Neural crest cell (in vitro differentiated cells): ENCODE measurements at regions not wholly inside any gene's neighbourhood (a gene's known extent, or its start where the extent isn't known, plus 50 kb on each side); places are given as distances from the start of the nearest gene placed in this dataset.

ENCODE experiments used
- DNase-seq: peaks from one replicate; pipeline ENCODE4 v3.0.0; 2021; ENCODE audit warnings: low read depth, mixed read lengths, low spot score
- H3K27ac Mint-ChIP-seq: one replicate; pipeline ENCODE4 v1.8.0; 2021; ENCODE audit warnings: mild to moderate bottlenecking, mixed read lengths; ENCODE audit not compliant: unreplicated experiment
- H3K27me3 Mint-ChIP-seq: 2 replicates; pipeline ENCODE4 v1.8.0; 2021; ENCODE audit warnings: low read depth, mild to moderate bottlenecking, mixed read lengths
- H3K36me3 Mint-ChIP-seq: 2 replicates; pipeline ENCODE4 v1.8.0; 2021; ENCODE audit warnings: low read depth, mild to moderate bottlenecking, mixed read lengths
- H3K4me1 Mint-ChIP-seq: 2 replicates; pipeline ENCODE4 v1.8.0; 2021; ENCODE audit warnings: mixed read lengths
- H3K4me3 Mint-ChIP-seq: one replicate; pipeline ENCODE4 v1.8.0; 2021; ENCODE audit warnings: mild to moderate bottlenecking, mixed read lengths
- H3K9me3 Mint-ChIP-seq: 2 replicates; pipeline ENCODE4 v1.8.0; 2021; ENCODE audit warnings: mixed read lengths
- TF ChIP-seq, protein P1 (sequence below): fragments of 200-600 bp; sonication (generic); conservative IDR thresholded peaks from 2 replicates; pipeline ENCODE4 v1.5.0; 2021; ENCODE audit warnings: antibody characterized with exemption, mild to moderate bottlenecking

DNA sequence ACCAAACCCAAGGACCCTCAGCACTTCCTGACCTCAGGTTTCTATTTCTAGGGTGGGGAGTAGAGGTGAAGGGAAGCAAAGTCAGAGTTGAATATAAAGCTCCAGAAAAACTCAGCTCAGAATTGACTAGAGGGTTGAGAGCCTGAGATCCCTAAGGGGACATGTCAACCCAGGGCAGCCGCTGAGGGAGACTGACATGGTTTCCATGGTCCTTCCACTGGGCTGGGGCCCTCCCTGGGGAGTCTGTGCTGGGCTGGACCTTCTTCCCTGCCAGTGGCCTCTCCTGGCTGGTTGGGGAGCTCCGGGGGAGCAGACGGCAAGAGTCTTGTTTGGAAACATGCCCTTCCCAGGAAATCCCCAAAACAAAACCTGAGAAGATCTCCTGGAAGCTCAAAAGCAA, 121.3 kb downstream of the METRNL start:
- TF ChIP-seq, protein P1, sequence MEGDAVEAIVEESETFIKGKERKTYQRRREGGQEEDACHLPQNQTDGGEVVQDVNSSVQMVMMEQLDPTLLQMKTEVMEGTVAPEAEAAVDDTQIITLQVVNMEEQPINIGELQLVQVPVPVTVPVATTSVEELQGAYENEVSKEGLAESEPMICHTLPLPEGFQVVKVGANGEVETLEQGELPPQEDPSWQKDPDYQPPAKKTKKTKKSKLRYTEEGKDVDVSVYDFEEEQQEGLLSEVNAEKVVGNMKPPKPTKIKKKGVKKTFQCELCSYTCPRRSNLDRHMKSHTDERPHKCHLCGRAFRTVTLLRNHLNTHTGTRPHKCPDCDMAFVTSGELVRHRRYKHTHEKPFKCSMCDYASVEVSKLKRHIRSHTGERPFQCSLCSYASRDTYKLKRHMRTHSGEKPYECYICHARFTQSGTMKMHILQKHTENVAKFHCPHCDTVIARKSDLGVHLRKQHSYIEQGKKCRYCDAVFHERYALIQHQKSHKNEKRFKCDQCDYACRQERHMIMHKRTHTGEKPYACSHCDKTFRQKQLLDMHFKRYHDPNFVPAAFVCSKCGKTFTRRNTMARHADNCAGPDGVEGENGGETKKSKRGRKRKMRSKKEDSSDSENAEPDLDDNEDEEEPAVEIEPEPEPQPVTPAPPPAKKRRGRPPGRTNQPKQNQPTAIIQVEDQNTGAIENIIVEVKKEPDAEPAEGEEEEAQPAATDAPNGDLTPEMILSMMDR = no peak
- no peaks in the 10 kb centered on the region for H3K4me1 Mint-ChIP-seq
- no peak for DNase-seq
- peak overlapping the region; percentile 27 for H3K27ac Mint-ChIP-seq
- no peak overlapping the region for H3K4me3 Mint-ChIP-seq
- H3K27me3 Mint-ChIP-seq = no peaks in the 10 kb centered on the region
- no peaks in the 10 kb centered on the region for H3K36me3 Mint-ChIP-seq
- H3K9me3 Mint-ChIP-seq = no peaks in the 10 kb centered on the region

DNA sequence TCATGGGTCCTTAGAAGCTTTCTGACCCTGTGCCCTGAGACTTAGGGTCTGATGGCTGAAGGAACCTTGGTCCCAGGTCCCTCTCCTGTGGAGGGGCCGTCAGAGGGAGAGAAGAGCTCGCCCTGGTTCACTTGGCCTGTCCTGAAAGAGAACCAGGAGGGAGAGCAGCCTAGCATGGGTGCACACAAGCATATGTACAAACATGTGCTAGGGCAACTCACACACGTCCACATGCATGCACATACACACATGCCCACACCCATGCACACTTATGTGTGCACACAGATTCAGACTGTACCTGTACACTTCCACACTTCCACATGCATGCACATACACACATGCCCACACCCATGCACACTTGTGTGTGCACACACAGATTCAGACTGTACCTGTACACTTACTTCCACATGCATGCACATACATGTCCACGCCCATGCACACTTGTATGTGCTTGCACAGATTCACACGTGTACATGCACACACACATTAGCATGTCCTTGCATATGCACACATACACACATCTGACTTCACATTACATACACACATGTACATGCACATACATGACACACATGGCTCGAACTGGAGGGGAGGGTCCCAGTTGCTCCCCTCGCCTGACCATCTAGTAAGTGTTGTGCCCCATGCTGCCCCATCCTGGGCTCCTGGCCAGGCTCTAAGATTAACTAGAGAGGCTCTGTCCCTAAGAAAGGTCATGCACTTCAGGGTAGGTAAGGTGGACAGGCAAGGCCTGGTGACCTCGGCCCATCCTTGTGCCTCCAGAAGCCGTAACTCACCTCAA, 122.0 kb downstream of the METRNL start:
- H3K36me3 Mint-ChIP-seq = no peaks in the 10 kb centered on the region
- TF ChIP-seq, protein P1 = no peak
- H3K4me1 Mint-ChIP-seq = peaks cover 3% of the 10 kb centered on the region
- no peak overlapping the region for H3K4me3 Mint-ChIP-seq
- no peak for DNase-seq
- no peaks in the 10 kb centered on the region for H3K27me3 Mint-ChIP-seq
- no peaks in the 10 kb centered on the region for H3K9me3 Mint-ChIP-seq
- H3K27ac Mint-ChIP-seq = peak overlapping the region; percentile 27

DNA sequence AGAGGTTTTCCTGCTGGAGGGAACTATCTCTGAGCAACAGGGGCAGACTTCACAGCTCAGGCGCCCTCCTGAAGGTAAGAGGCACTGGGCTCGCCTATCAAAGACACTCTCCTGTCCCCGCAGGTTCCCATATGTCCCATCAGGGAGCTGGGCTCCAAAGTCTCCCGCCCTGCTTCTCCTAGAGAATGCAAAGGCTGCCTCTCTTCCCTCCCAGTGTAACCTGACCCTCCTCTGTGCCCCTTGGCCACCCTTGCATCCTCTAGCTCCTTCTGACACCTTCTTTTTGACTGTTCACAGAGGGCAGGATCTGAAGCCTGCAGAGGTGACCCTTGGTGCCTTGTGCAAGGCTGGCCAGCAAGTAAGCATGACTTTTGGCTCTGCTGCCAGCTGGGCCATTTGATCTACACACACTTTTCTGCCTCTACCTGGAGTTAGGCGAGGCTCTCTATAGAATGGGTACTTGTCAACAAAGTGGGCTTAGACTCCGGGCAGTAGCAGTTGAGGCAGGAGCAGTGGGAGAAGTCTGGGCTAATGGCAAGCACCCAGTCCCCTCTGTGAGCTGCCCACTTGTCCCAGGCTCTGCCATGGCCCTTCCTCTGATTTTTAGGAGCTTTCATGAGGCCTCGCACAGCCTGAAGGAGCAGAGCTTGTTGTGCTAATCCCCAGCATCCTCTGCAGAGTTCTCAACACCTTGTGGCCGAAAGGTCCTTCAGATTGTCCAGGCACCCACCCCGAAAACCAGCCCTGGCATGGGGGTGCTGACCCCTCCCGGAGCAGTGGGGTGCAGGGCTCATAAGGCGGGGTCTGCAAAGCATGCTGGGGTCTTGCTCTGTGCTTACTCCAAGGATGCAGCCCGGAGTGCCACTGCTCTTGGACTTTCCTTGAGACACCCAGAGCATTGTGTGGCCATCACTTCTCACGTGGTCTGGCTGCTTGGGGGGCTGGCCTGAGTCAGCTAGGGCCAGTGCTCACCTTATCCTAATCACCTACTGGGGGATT, 122.9 kb downstream of the METRNL start:
- Mint-ChIP-seq H3K27ac (no peak overlapping the region), H3K27me3 (no peaks in the 10 kb centered on the region), H3K4me1 (peaks cover 3% of the 10 kb centered on the region), H3K4me3 (no peak overlapping the region), H3K9me3 (no peaks in the 10 kb centered on the region), H3K36me3 (no peaks in the 10 kb centered on the region)
- TF ChIP-seq, protein P1 = no peak
- DNase-seq = no peak

DNA sequence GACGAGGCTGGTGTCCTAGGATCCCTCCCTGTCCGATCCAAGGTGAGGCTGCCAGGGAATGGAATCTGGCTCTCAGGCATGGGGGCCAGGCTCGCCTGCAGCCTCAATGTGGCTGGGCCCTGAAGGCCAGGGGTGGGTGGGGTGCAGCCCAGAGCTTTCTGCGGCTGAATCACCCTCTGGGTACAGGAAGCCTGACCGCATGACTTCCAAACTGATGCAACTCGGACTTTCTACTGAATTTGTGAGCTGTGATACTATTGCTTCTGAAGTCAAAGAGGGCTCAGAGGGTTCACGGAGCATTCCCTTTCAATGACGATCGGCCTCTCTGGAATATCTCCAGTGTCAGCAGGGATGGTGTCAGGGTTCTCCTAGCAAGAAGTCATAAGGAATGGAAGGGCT, 123.7 kb downstream of the METRNL start:
- Mint-ChIP-seq H3K9me3 (no peaks in the 10 kb centered on the region), H3K36me3 (no peaks in the 10 kb centered on the region), H3K27me3 (no peaks in the 10 kb centered on the region)

More for the DNA sequence above, 123.7 kb downstream of the METRNL start:
- no peak overlapping the region for H3K4me3 Mint-ChIP-seq
- H3K4me1 Mint-ChIP-seq = peaks cover 3% of the 10 kb centered on the region
- H3K27ac Mint-ChIP-seq = peak overlapping the region; percentile 84
- TF ChIP-seq, protein P1 = no peak
- DNase-seq = no peak
